ENCODE measurements at regions not wholly inside any gene's neighbourhood (a gene's known extent, or its start where the extent isn't known, plus 50 kb on each side); places are given as distances from the start of the nearest gene placed in this dataset.

DNA sequence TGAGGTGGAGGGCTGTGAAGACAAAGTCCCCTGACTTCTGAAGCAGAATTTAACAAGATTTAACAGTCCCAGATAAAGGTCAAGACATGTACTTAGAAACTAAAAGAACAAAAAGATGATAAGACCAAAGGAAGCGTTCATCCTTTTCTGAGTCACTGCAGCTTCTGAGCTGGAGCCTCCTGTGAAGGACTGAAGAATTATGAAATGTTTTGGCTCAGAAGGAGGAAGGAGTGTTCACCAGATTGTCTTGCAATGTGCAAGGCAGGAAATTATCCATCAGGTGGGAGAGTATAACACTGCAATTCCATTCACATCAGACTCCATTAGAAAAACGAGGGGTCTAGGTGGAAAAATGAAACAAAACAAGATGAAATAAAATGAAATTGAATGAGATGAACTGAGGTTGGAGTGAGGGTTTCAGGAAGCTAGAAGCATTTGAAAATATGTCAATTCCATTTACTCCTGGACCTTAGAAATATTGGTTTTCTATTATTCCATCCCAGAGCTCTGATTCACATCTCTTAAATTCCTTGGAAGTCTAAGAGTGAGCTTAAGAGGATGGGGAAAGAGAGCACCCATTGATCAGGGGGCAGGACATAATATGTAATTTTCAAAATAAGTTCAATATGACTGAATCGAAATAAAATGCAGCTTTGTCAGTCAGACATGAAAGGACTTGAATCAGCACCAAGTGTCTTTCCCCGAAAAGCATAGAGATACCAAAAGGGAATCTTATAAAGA, 186.1 kb upstream of the LNX1 start:
- no peak for DNase-seq (ENCODE audit: low read depth, low spot score)

DNA sequence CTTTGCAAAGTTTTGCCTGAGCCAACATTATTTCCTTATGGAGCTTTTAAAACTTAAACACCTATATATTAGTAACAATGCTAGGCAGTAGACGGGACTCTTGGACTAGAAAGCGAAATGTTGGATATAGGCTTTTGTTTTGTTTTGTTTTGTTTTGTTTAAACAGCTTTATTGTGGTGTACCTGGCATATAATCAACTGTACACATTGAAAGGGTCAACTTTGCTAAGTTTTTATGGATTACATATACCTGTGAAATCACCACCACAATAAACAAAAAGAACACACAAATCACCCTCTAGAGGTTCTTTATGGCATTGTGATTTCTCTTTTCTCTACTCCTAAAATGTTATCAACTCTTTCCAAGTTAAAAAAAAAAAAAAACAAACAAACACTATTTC, 184.9 kb upstream of the LNX1 start:
- DNase-seq (ENCODE audit: low read depth, low spot score) = no peak

DNA sequence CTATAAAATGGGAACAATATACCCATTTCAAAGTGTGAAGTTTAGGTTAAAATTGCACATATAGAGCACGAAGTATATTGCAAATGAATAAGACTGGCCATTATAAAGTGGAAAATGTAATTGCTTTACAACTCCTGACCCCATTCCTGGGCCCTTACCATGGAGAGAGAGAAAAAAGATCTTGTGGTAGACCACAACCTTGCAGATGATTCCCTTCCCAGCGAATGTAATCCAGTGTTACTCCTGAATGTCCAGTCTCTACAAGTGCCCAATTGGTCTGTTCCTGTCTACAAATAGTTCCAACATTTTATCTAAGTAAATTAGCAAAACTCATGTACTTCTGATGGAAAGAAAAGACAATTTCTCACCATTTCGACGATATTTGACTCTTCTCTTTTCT, 184.1 kb upstream of the LNX1 start:
- DNase-seq (ENCODE audit: low read depth, low spot score) = no peak

DNA sequence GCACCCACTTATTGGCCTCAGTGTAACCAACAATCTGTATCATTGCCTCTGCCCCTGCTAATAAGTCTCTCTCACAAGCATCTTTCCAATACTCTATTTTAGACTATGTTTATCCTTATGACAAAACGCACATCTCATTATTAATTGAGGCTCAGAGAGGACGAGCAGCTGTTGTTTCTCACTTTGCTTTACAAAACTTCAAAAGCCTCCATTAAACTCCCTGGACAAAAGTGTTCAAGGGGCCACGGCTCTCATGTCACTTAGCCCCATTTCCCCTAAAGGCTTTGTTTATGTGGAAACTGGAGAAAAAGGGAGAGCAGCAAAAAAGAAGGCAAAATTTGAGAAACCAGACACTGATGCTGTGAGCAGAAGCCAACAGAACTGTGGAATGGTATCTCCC, 180.0 kb upstream of the LNX1 start:
- DNase-seq (ENCODE audit: low read depth, low spot score) = no peak

DNA sequence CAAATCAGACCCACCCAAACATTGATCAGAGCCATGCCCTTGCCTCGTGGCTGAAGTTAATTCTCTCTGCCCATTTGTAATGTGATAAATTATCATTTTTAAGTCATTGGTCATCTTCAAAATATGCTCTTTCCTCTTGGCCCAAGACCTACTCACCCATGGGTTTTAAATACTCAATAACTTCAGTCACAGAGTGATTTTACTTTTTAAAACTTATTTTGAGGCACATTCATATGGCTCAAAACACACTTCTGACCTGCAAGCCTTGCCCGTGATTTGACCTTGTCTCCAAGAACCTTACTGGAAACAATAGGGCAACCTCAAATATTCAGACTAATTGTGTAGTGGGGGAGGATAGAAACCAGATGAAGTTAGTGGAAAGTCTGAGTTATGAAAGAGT, 176.2 kb upstream of the LNX1 start:
- DNase-seq (ENCODE audit: low read depth, low spot score) = no peak

DNA sequence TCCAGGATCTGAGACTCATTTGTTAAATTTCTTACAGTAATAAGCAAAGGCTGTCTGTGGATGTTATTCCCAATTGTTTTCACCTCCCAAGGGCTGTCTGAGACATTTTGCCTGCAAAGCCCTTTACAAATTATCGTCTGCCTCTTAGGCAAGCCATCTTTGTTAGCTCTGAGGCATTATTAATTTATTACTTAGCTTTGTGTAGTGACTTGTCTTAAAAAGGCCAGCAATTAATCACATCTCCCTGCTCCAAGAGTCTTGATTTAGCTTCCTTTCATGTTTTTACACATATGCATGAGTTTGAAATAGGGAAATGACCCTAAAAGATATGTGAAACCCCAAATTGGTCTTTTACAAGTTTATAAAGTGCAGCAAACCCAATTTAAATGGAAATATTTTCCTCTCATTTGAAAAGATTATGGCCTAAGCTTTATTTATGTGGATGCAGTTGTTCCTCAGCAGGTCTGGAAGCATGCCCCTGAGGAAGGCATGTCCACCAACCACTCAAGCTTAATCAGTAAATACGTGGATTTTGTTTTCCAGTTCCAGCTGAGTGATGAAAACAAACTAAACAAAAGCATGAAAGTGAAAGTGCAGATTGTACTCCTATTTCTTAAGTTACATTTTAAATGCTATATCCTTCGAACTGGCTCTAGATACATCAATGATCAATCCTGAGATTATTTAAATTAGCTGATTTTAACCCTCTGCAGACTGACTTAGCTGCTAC, 173.6 kb upstream of the LNX1 start:
- DNase-seq (ENCODE audit: low read depth, low spot score) = no peak

DNA sequence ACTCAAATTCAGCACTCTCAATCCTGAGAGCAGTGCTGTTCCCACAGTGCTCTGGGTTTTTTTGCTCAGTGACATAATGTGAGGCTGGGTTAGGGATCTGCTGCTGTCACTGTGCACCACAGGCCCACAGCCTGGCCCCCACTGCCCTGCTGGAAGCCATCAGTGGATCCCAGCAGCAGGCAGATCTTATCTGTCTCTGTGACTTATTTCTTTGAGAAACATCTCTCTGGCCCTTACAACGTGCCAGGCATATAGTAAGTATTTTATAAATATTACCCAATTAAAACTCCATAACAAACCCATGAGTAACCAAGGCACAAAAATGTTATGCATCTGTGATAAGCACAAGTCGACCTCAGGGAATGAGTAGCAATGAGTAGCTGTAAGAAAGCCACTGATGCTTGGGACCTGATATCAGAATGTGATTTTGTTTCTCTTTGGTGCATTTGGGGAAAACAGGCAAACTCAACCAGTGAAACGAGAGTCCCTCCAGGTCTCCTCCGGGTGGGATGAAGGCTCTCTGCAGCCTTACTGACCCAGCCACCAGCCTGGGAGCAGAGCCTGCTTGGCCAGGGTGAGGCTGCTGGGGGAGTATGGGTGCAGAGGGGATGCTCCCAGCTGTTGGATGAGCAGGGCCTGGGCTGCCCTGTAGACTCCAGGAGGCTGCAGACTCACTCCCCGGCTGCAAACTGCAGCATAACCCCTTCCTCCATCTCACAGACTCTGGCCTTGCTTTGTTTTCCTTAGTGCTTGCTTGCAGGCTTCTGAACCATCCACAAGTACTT, 172.7 kb upstream of the LNX1 start:
- no peak for DNase-seq (ENCODE audit: low read depth, low spot score)

DNA sequence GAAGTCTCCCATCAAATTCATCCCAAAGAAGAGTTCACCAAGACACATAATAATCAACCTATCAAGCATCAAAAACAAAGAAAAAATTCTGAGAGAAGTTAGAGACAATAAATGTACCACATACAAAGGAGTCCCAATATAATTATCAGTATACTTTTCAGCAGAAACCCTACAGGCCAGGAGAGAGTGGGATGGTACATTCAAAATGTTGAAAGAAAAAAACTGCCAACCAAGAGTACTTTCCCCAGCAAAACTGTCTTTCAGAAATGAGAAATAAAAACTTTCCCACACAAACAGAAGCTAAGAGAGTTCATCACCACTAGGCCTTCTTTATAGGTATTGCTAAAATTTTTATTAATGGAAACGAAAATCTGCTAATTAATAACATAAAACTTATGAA, 164.4 kb upstream of the LNX1 start:
- DNase-seq (ENCODE audit: low read depth, low spot score) = no peak

DNA sequence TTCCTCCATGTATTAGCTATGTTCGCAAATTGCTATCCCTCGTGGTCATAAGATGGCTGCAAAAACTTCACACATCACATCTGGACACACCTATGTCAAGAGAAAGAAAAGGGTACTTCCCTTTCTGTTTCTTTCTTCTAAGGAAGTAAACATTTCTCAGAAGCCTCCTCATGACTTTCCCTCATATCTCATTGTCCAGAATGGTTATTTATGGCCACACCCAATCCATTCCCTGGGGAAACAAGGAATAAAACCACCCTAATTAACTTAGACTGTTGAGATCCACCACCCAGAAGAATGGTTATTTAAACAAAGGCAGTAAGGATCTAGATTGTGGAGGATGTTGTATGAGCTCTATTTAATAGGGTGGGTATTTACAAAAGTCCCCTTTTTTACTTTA, 160.8 kb upstream of the LNX1 start:
- no peak for DNase-seq (ENCODE audit: low read depth, low spot score)

DNA sequence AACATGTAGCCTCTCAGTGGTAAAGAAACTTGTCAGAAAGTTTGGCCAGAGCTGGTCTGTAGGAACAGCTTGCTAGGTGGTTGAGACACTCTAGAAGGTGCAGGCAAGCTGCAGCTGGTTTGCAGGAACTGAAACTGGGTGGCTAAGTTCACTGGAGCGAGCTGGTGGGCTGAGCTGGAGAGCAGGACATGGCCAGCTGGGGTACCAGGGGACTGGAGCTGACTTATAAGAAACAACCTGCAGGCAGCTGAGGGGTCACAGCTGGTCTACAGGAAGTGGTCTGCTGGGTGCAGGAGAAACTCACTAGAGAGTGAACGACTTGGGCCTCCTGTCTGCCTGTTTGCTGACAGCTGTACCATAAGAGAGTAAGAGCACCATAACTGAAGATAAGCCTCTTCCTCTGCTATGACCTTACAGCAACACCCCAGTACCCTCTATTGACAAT, 157.1 kb upstream of the LNX1 start:
- DNase-seq (ENCODE audit: low read depth, low spot score) = no peak

DNA sequence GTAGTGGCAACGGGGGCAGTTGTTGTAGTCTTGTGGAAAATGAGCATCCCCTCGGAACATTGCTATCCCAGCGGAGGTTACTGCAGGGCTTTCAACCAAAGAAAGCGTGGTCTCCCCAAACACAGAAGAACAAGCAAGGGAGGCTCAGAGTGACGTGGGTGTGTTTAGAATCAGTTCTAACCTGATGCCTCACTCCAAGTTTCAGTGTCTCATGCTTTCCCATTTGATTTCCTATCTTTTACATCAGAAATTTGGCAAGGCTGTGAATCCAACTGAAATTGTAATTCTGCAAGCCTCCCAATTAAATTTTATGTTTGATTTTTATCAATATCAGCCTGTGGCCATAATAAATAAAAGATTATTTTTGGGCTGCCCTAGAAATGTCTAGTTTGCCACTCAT, 156.1 kb upstream of the LNX1 start:
- no peak for DNase-seq (ENCODE audit: low read depth, low spot score)

DNA sequence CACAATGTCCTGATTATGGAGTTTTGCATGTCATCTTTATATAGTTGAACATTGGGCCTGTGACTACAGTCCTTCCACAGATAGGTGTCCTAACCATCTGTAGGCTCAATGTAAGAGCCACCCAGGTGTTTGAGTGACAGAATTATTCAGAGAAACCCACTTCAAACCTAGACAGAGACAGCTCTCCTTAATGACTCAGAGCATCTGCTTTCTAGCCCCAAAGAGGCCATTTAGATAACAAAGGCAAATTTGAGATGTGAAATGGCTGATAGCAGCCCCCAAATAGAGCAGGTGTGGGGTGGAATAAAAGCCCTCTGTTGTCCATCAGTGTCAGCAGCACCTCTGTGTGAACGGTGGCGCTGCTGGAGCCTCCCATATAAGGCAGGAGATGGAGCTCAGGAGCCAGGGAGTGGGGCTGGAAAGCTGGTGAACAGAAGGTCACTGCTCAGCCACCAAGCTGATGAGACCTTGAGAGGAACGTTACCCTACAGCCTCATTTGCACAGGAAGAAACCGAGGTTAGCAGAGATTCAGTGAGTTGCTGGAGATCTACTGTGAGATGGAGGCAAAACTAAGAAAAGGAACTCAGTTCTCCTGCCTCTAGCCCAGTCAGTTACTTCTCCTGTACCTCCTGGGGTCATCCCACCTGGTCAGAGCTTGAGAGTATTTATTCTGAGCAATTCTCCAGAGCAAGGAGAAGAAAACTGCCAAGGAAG, 153.3 kb upstream of the LNX1 start:
- DNase-seq (ENCODE audit: low read depth, low spot score) = no peak

DNA sequence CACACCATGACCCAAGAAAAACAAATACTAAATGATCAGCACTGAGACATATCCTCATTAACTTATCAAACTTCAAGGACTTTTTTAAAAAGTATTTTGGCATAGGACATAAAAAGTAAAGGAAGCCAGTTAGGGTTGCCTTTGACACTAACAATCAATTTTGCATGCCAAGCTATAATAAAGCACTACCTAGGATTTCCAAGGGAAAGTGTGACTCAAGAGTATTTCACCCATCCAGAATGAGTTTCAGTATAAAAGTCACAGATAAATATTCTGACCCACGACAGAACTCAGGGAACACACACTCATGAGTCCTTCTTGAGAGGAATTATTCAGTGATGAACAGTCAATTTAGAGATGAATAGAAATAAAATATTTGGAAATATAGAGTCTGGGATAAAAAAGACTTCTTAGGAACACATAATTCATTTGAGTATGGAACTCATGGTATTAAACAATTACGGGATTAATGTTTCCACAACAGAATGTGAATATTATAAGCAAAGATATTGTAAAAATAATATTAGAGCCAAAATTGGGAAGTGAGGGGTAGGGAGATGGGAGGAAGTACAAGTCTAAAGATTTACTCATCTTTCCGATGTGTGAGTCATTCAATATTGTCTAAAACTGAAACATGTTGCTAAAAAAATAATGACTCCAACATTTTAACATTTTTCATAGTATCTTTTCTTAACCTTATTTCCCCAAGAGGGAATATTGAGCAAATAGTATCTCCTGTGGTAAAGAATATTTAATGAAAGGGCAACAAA, 143.5 kb upstream of the LNX1 start:
- no peak for DNase-seq (ENCODE audit: low read depth, low spot score)

DNA sequence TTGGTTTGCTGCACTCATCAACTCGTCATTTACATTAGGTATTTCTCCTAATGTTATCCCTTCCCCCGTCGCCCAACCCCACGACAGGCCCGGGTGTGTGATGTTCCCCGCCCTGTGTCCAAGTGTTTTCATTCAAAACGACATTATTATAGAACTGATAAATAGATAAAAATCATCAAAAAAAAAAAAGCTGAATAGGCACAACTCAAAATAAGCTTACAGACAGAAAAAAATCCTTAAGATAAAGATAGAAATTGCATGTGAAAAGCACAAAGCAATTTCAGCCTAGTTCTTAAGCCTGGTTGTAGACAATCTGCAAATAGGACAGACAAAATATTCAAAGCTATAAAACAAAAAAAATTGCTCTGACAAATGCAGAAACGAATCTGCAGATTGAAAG, 142.9 kb upstream of the LNX1 start:
- DNase-seq (ENCODE audit: low read depth, low spot score) = no peak

DNA sequence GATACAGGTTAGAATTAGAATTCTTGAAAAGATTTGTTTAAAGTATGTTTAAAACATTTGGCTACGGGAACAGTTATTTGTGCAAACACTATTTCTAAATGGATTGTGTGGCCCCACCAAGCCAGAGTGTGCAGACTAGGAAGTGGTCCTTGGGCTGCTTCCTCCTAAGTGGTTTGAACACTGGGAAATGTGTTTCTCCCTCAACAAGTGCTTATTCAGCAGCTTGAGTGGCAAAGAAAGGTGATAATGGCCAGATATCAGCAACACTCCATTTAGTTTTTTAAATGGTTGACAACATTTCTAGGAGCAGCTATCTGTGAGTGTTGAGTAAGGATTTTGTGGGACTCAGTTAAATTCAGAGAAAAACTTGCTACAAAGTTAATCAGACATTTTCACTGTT, 141.4 kb upstream of the LNX1 start:
- no peak for DNase-seq (ENCODE audit: low read depth, low spot score)

DNA sequence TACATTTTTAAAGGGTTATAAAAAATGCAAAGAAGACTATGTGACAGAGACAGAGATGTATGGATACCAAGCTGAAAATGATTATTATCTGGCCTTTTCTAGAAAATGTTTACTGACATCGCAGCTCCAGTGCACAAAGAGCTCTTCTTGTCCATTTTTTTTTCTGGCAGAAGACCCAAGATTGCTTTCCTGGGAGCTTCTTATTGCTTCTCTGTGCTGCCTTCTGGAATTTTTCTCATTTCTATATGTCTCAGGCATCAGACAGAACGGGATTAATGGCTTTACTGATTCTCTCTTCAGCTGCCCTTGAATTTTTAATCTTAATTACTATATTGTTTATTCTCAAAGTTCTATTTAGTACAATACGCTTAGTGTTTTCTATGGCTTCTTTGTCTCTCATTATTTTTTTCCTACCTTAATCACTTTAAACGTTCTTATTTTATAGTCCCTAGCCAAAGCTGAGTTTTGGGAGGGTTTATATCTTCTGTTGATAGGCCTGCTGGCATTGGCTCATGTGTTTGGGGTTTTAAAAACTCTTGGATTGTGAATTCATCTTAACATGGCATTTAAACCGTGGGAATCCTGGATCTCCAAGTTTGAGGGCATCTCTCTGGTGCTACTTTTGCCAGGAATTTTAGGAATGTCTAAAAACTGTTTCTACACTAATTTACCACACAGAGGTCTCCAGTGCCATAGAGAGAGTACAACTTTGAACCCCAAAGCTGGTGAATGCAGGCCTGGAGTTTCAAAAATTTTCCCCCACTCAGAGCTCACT, 138.9 kb upstream of the LNX1 start:
- no peak for DNase-seq (ENCODE audit: low read depth, low spot score)

DNA sequence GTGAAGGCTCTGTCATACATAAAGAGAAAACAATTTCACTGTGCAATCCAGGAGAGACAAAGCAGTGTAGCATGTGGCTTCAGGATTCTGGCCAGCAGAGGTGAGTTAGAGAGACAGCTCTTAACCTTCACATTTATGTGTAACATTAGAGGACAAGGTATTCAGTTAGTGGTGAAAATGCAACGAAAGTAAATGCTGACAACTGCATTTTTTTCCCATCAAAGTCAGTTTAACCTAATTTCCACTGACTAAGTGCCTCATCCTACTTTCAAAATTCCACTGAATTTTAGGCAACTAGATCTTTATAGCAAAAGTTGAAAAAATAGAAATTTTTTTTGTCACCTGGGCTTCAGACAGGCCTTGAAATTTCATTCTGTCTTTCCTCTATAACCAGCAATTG, 130.8 kb upstream of the LNX1 start:
- no peak for DNase-seq (ENCODE audit: low read depth, low spot score)

DNA sequence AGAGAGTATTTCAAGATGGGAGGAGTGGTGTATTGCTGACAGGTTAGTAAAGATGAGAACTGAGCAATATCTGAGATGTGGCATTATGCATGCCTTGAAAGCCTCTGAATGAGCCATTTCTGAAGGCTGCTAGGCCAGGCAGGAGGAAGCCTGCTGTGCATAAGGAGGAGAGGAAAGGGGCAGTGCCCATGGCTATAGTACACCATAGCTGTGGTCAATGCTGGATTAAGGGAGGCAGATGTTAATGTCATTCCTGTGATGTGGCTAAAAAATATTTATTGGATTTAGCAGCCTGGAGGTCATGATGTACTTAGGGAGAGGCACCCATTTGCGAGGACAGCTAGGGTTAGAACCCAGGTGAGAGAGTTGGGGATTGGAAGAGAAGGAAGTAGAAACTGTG, 130.0 kb upstream of the LNX1 start:
- no peak for DNase-seq (ENCODE audit: low read depth, low spot score)

DNA sequence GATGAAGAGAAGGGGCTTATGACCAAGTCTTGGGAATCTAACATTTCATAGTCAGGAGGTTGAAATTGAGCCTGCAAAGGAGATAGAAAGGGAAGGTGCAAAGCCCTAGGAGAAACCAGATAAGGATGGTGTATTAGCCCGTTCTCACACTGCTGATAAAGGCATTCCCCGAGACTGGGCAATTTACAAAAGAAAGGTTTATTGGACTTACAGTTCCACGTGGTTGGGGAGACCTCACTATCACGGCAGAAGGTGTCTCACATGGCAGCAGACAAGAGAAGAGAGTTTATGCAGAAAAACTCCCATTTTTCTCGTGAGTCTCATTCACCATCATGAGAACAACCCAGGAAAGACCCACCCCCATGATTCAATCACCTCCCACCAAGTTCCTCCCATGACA, 129.5 kb upstream of the LNX1 start:
- DNase-seq (ENCODE audit: low read depth, low spot score) = no peak

DNA sequence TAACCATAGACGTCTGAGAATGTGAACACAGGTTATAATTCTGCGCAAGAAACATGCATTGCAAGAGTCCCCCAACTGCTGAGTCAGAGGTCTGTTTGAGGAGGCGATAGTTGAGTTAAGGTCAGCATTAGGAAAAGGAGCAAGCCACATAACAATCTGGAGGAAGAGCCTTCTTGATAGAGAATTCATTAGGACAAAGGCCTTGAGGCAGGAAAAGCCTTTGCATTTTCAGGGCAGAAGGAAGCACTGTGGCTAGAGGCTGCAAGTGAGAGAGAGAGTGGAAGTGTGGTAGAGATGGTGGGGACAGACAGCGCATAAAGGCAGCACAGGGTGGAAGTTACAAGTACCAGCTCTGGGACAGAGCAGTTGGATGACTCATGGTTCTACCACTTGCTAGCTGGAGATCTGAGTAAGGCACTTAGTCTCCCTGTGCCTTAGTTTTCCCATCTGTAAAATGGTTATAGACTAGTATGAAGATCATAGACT, 125.8 kb upstream of the LNX1 start:
- no peak for DNase-seq (ENCODE audit: low read depth, low spot score)
